ENCODE measurements at regions not wholly inside any gene's neighbourhood (a gene's known extent, or its start where the extent isn't known, plus 50 kb on each side); places are given as distances from the start of the nearest gene placed in this dataset.

DNA sequence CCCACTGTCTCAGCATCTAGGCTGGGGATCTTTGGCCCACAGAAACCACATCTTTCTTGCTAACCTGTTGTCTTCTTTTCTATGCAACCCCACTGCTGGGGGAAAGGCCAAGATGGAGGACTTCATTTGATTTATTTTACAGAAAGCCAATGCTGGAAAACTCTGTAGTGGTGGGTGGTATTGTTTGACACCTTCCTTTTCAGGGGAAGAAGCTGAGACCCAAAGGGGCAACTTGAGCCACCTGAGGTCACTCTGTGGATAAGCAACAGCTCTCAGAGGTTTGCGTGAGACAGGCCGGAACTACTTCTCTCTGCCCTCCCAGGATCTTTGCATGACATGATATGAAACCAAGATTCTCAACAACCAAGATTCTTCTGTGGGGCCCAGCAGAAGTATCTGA is 645.2 kb downstream of the VRK1 start:
- Histone ChIP-seq H3K27ac (ENCODE audit: low read depth in 2 of 2, low read length in 2 of 2) (no peak overlapping the region), H3K4me1 (ENCODE audit: control insufficient read depth in 2 of 2, insufficient read depth in 2 of 2, low read length in 2 of 2) (no peaks in the 10 kb centered on the region), H3K4me3 (ENCODE audit: low read length in 2 of 2) (no peak overlapping the region), H3K36me3 (ENCODE audit: control insufficient read depth in 2 of 2, insufficient read depth in 2 of 2, low read length in 2 of 2) (no peaks in the 10 kb centered on the region), H3K9ac (ENCODE audit: low read depth in 1 of 2, low read length in 2 of 2) (no peak overlapping the region), H3K9me3 (ENCODE audit: control insufficient read depth in 2 of 2, low read length in 2 of 2) (no peaks in the 10 kb centered on the region), H3K27me3 (ENCODE audit: control insufficient read depth in 2 of 2, insufficient read depth in 2 of 2, low read length in 2 of 2) (no peaks in the 10 kb centered on the region)

DNA sequence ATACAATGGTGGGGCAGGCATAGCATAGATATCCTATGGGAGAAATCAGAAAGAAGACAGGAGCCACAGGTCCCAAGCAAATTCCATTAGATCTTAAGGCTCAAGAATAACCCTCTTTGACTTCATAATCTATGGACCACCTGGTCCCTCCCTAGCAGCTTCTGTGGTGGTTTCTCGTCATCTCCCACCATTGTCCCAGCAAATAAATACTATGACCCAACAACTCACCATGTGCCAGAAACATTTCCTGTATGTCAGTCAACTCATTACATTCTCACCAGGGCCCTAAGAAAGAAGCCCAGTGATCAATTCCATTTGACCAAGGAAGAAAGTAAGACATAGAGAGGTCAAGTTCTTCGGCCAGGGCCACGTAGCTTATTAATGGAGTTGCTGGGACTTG is 646.2 kb downstream of the VRK1 start:
- H3K9me3 ChIP-seq (ENCODE audit: control insufficient read depth in 2 of 2, low read length in 2 of 2), result no peaks in the 10 kb centered on the region
- H3K27me3 ChIP-seq (ENCODE audit: control insufficient read depth in 2 of 2, insufficient read depth in 2 of 2, low read length in 2 of 2), result no peaks in the 10 kb centered on the region
- H3K36me3 ChIP-seq (ENCODE audit: control insufficient read depth in 2 of 2, insufficient read depth in 2 of 2, low read length in 2 of 2), result no peaks in the 10 kb centered on the region
- H3K4me3 ChIP-seq (ENCODE audit: low read length in 2 of 2), result no peak overlapping the region
- no peak overlapping the region for H3K27ac ChIP-seq (ENCODE audit: low read depth in 2 of 2, low read length in 2 of 2)
- H3K9ac ChIP-seq (ENCODE audit: low read depth in 1 of 2, low read length in 2 of 2), result no peak overlapping the region
- H3K4me1 ChIP-seq (ENCODE audit: control insufficient read depth in 2 of 2, insufficient read depth in 2 of 2, low read length in 2 of 2), result no peaks in the 10 kb centered on the region

DNA sequence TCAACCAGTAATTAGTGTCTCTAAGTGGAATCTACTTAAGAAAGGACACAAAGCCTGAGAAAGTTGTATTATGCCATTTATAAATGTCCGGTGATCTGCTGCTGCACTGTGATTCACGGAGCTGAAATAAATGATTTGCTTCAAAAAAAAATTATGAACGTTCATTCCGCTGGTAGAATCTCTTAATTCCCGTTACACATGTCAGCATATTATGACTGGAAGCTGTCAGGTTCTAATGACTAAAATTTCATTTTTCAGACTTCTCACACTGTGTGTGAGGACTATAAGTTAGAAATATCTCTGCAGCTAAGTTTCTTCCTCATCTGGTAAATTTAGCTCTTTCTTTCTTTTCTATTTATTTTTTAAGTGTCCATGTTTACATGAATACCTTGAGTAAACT is 647.1 kb downstream of the VRK1 start:
- no peak overlapping the region for H3K4me3 ChIP-seq (ENCODE audit: low read length in 2 of 2)
- no peaks in the 10 kb centered on the region for H3K4me1 ChIP-seq (ENCODE audit: control insufficient read depth in 2 of 2, insufficient read depth in 2 of 2, low read length in 2 of 2)
- H3K36me3 ChIP-seq (ENCODE audit: control insufficient read depth in 2 of 2, insufficient read depth in 2 of 2, low read length in 2 of 2), result no peaks in the 10 kb centered on the region
- no peaks in the 10 kb centered on the region for H3K27me3 ChIP-seq (ENCODE audit: control insufficient read depth in 2 of 2, insufficient read depth in 2 of 2, low read length in 2 of 2)
- no peak overlapping the region for H3K27ac ChIP-seq (ENCODE audit: low read depth in 2 of 2, low read length in 2 of 2)
- no peak overlapping the region for H3K9ac ChIP-seq (ENCODE audit: low read depth in 1 of 2, low read length in 2 of 2)
- no peaks in the 10 kb centered on the region for H3K9me3 ChIP-seq (ENCODE audit: control insufficient read depth in 2 of 2, low read length in 2 of 2)

DNA sequence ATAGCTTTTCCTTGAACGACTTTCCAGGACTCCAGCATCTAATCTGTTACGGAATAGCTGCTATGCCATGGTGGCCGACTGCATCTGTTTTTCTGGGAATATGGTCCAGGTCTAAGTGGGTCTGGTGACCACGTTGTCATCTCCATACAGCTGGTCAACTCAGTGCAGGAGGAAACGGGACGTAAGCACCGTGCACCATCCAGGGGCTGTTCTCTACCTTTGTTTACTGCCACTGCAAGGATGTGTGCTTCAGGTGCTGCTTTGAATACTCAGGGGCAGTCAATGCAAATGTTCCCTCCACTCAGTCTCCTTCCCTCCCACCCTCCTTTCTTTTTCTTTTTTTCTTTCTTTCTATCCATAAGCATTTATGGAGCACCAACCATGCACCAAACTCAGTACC is 648.2 kb downstream of the VRK1 start:
- Histone ChIP-seq H3K4me3 (ENCODE audit: low read length in 2 of 2) (no peak overlapping the region), H3K9ac (ENCODE audit: low read depth in 1 of 2, low read length in 2 of 2) (no peak overlapping the region), H3K9me3 (ENCODE audit: control insufficient read depth in 2 of 2, low read length in 2 of 2) (no peaks in the 10 kb centered on the region), H3K36me3 (ENCODE audit: control insufficient read depth in 2 of 2, insufficient read depth in 2 of 2, low read length in 2 of 2) (no peaks in the 10 kb centered on the region), H3K4me1 (ENCODE audit: control insufficient read depth in 2 of 2, insufficient read depth in 2 of 2, low read length in 2 of 2) (no peaks in the 10 kb centered on the region), H3K27me3 (ENCODE audit: control insufficient read depth in 2 of 2, insufficient read depth in 2 of 2, low read length in 2 of 2) (no peaks in the 10 kb centered on the region), H3K27ac (ENCODE audit: low read depth in 2 of 2, low read length in 2 of 2) (no peak overlapping the region)

DNA sequence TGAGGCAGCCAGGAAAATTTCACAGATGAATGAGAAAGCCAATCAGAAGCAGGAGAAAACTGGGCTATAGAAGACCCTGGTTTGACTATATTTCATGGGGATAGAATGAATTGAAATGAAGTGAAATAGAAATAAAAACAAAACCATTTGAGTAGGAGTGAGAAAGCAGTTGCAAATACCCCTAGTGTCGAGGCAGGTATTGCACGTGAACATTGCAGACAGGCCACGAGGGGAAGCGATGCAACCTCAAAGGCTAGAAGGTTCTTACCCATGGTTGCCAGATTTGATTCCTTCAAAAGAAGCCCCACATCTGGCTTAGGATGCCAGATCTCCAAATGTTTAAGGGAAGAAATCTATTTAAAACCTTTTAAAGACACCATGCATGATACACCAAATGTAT is 648.9 kb downstream of the VRK1 start:
- Histone ChIP-seq H3K27me3 (ENCODE audit: control insufficient read depth in 2 of 2, insufficient read depth in 2 of 2, low read length in 2 of 2) (no peaks in the 10 kb centered on the region), H3K27ac (ENCODE audit: low read depth in 2 of 2, low read length in 2 of 2) (no peak overlapping the region), H3K4me1 (ENCODE audit: control insufficient read depth in 2 of 2, insufficient read depth in 2 of 2, low read length in 2 of 2) (no peaks in the 10 kb centered on the region), H3K4me3 (ENCODE audit: low read length in 2 of 2) (no peak overlapping the region), H3K9me3 (ENCODE audit: control insufficient read depth in 2 of 2, low read length in 2 of 2) (no peaks in the 10 kb centered on the region), H3K9ac (ENCODE audit: low read depth in 1 of 2, low read length in 2 of 2) (no peak overlapping the region), H3K36me3 (ENCODE audit: control insufficient read depth in 2 of 2, insufficient read depth in 2 of 2, low read length in 2 of 2) (no peaks in the 10 kb centered on the region)

DNA sequence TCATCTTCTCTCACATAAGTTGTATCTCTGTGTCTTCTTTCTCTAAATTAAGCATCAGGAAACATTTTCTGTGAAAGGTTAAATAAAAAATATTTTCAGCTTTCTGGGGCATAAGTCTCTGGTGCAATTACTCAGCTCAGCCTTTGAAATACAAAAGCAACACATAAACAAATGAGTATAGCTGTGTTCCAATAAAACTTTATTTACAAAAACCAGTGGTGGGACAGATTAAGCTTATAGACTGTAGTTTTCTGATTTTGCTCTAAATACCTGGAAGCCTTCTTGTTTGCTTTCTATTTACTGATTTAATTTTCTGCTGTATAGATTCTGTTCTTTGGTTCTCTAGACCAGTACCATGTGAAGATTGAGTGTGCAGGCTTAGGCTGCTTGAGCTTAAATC is 655.1 kb downstream of the VRK1 start:
- Histone ChIP-seq H3K4me3 (ENCODE audit: low read length in 2 of 2) (no peak overlapping the region), H3K27me3 (ENCODE audit: control insufficient read depth in 2 of 2, insufficient read depth in 2 of 2, low read length in 2 of 2) (no peaks in the 10 kb centered on the region), H3K9ac (ENCODE audit: low read depth in 1 of 2, low read length in 2 of 2) (no peak overlapping the region), H3K36me3 (ENCODE audit: control insufficient read depth in 2 of 2, insufficient read depth in 2 of 2, low read length in 2 of 2) (no peaks in the 10 kb centered on the region), H3K4me1 (ENCODE audit: control insufficient read depth in 2 of 2, insufficient read depth in 2 of 2, low read length in 2 of 2) (peaks cover 11 to 14% of the 10 kb centered on the region in 2 donors), H3K9me3 (ENCODE audit: control insufficient read depth in 2 of 2, low read length in 2 of 2) (no peaks in the 10 kb centered on the region), H3K27ac (ENCODE audit: low read depth in 2 of 2, low read length in 2 of 2) (no peak overlapping the region)

DNA sequence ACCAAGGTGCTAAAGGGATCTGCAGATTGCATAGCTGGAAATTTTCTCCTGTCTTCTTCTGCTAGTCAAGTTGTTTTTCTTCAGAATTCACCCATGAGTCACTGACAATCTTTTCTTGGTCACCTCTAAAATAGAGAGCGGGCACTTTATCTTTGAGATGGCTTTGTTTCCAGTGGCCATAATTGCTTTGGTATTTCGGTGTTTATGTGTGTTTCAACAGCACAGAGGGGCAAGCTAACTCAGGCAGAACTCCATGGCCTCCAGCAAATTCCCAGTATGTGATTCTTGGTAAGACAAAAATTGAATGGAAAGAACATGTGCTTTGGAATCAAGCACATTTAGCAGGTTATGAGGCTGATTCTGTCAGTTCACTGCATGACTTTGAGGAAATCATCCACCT is 656.8 kb downstream of the VRK1 start:
- H3K4me3 ChIP-seq (ENCODE audit: low read length in 2 of 2), result no peak overlapping the region
- H3K27ac ChIP-seq (ENCODE audit: low read depth in 2 of 2, low read length in 2 of 2), result no peak overlapping the region
- H3K9ac ChIP-seq (ENCODE audit: low read depth in 1 of 2, low read length in 2 of 2), result no peak overlapping the region
- H3K27me3 ChIP-seq (ENCODE audit: control insufficient read depth in 2 of 2, insufficient read depth in 2 of 2, low read length in 2 of 2), result no peaks in the 10 kb centered on the region
- H3K4me1 ChIP-seq (ENCODE audit: control insufficient read depth in 2 of 2, insufficient read depth in 2 of 2, low read length in 2 of 2), result peaks cover 12 to 16% of the 10 kb centered on the region in 2 donors
- no peaks in the 10 kb centered on the region for H3K9me3 ChIP-seq (ENCODE audit: control insufficient read depth in 2 of 2, low read length in 2 of 2)
- no peaks in the 10 kb centered on the region for H3K36me3 ChIP-seq (ENCODE audit: control insufficient read depth in 2 of 2, insufficient read depth in 2 of 2, low read length in 2 of 2)

DNA sequence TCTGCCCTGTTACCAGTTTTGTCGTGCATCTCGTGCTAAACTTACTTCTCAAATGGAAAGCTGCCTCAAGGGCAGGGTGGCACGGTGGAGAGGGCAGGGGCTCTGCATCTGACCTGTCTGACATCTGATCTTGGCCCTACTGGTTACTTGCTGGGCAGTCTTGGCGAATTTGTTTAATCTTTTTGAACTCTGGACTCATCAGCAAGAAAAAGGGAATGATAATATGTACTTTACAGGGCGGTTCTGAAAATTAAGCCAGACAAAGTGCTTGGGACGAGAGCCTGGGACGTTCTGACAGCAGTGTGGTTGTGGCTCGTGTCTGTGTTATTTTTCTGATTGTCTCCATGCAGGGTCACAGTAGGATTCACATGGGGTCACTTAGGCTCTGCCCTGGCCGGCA is 659.3 kb downstream of the VRK1 start:
- peak overlapping the region in 1 of 2 donors; percentile 36 for H3K4me3 ChIP-seq (ENCODE audit: low read length in 2 of 2)
- H3K27me3 ChIP-seq (ENCODE audit: control insufficient read depth in 2 of 2, insufficient read depth in 2 of 2, low read length in 2 of 2), result peaks cover 0 to 2% of the 10 kb centered on the region in 2 donors
- peak overlapping the region in 1 of 2 donors; percentile 17 for H3K9ac ChIP-seq (ENCODE audit: low read depth in 1 of 2, low read length in 2 of 2)
- peak overlapping the region; percentile 56 to 66 for H3K27ac ChIP-seq (ENCODE audit: low read depth in 2 of 2, low read length in 2 of 2)
- peaks cover 12 to 16% of the 10 kb centered on the region in 2 donors for H3K4me1 ChIP-seq (ENCODE audit: control insufficient read depth in 2 of 2, insufficient read depth in 2 of 2, low read length in 2 of 2)
- H3K36me3 ChIP-seq (ENCODE audit: control insufficient read depth in 2 of 2, insufficient read depth in 2 of 2, low read length in 2 of 2), result no peaks in the 10 kb centered on the region
- H3K9me3 ChIP-seq (ENCODE audit: control insufficient read depth in 2 of 2, low read length in 2 of 2), result no peaks in the 10 kb centered on the region

DNA sequence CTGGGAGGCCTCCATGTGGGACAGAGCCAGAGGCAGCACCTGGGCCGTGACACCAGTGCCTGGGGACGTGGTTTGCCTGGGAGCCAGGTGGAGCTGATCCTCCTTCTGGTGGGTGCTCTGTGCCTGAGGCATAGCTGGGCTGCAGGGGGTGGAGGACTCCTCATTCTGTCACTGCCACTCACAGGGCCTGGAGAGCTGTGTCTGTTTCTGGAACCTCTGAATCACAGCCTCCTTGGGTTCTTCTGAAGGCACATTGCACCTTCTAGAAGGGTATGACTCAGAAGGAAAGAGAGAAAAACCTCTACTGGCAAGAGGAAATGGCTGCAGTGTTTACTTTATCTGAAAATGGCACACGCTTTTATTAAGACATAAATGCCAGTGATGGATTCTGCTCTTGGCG is 659.8 kb downstream of the VRK1 start:
- Histone ChIP-seq H3K4me1 (ENCODE audit: control insufficient read depth in 2 of 2, insufficient read depth in 2 of 2, low read length in 2 of 2) (peaks cover 12 to 16% of the 10 kb centered on the region in 2 donors), H3K27me3 (ENCODE audit: control insufficient read depth in 2 of 2, insufficient read depth in 2 of 2, low read length in 2 of 2) (peaks cover 0 to 2% of the 10 kb centered on the region in 2 donors), H3K4me3 (ENCODE audit: low read length in 2 of 2) (peak overlapping the region in 1 of 2 donors; percentile 36), H3K36me3 (ENCODE audit: control insufficient read depth in 2 of 2, insufficient read depth in 2 of 2, low read length in 2 of 2) (no peaks in the 10 kb centered on the region), H3K9ac (ENCODE audit: low read depth in 1 of 2, low read length in 2 of 2) (peak overlapping the region in 1 of 2 donors; percentile 17), H3K27ac (ENCODE audit: low read depth in 2 of 2, low read length in 2 of 2) (peak overlapping the region; percentile 56 to 66), H3K9me3 (ENCODE audit: control insufficient read depth in 2 of 2, low read length in 2 of 2) (peaks cover 0 to 3% of the 10 kb centered on the region in 2 donors)

DNA sequence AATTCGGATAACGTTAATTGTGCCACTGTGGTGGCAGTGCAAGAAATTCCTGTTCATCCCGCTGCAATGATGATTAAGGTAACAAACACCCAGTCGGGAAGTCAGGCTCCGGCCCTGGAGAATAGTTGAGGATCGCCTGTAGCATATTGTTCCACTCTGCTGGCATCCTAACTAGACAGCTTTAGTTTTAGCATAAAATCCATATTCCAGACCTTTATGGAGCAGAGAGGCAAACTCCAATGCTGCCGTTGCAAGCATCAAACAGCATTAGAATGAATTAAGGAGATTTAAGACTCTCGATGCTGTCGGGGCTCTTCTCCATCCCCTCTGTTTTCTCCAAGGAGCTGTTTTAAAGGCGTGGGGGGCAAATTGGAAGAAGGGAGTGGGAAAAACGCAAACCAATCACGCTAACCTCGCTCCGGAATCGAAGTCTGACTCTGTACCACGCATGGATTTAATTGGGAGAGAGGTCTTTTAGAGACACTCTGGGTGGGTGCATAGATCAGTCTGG is 660.4 kb downstream of the VRK1 start:
- H3K9ac ChIP-seq (ENCODE audit: low read depth in 1 of 2, low read length in 2 of 2), result no peak overlapping the region

DNA sequence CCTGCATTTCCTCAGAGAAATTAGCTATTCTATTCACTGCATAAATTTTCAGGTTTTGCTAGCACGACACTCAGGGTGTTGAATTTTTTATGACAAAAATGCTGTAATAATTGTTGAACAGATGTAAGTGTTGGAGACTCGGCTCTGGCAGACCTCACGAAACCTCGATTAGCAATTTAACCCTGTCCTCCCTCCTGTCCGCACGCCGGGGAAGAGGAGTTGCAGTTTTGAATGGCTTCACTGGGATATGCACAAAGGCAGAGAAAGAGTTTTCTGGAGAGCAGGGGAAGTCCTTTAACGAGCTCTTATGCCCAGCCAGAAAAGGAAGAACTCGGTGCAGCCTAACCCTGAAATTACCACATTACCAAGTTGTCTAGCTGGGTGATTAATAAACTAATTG is 661.1 kb downstream of the VRK1 start:
- H3K27me3 ChIP-seq (ENCODE audit: control insufficient read depth in 2 of 2, insufficient read depth in 2 of 2, low read length in 2 of 2), result peaks cover 0 to 2% of the 10 kb centered on the region in 2 donors
- peak overlapping the region in 1 of 2 donors; percentile 35 for H3K27ac ChIP-seq (ENCODE audit: low read depth in 2 of 2, low read length in 2 of 2)
- H3K9me3 ChIP-seq (ENCODE audit: control insufficient read depth in 2 of 2, low read length in 2 of 2), result peaks cover 0 to 6% of the 10 kb centered on the region in 2 donors
- H3K9ac ChIP-seq (ENCODE audit: low read depth in 1 of 2, low read length in 2 of 2), result no peak overlapping the region
- peaks cover 12 to 16% of the 10 kb centered on the region in 2 donors for H3K4me1 ChIP-seq (ENCODE audit: control insufficient read depth in 2 of 2, insufficient read depth in 2 of 2, low read length in 2 of 2)
- peak overlapping the region in 1 of 2 donors; percentile 59 for H3K4me3 ChIP-seq (ENCODE audit: low read length in 2 of 2)
- no peaks in the 10 kb centered on the region for H3K36me3 ChIP-seq (ENCODE audit: control insufficient read depth in 2 of 2, insufficient read depth in 2 of 2, low read length in 2 of 2)

More for the DNA sequence above, 660.4 kb downstream of the VRK1 start:
- H3K27me3 ChIP-seq (ENCODE audit: control insufficient read depth in 2 of 2, insufficient read depth in 2 of 2, low read length in 2 of 2), result peaks cover 0 to 2% of the 10 kb centered on the region in 2 donors
- H3K36me3 ChIP-seq (ENCODE audit: control insufficient read depth in 2 of 2, insufficient read depth in 2 of 2, low read length in 2 of 2), result no peaks in the 10 kb centered on the region
- H3K27ac ChIP-seq (ENCODE audit: low read depth in 2 of 2, low read length in 2 of 2), result no peak overlapping the region
- peaks cover 12 to 16% of the 10 kb centered on the region in 2 donors for H3K4me1 ChIP-seq (ENCODE audit: control insufficient read depth in 2 of 2, insufficient read depth in 2 of 2, low read length in 2 of 2)
- no peak overlapping the region for H3K4me3 ChIP-seq (ENCODE audit: low read length in 2 of 2)
- H3K9me3 ChIP-seq (ENCODE audit: control insufficient read depth in 2 of 2, low read length in 2 of 2), result peaks cover 0 to 6% of the 10 kb centered on the region in 2 donors

Data from mucosa of rectum (tissue), 2 donors.